Smooth muscle cell (in vitro differentiated cells): ENCODE measurements at regions not wholly inside any gene's neighbourhood (a gene's known extent, or its start where the extent isn't known, plus 50 kb on each side); places are given as distances from the start of the nearest gene placed in this dataset.

ENCODE experiments used
- DNase-seq: peaks from one replicate; lab custom pipeline; 2025; ENCODE audit not compliant: unreplicated experiment; lab: John Stamatoyannopoulos, UW
- H2AFZ ChIP-seq: fragments of 200-600 bp; sonication (generic); 2 replicates; pipeline ENCODE4 v1.6.0; 2016; ENCODE audit warnings: antibody characterized with exemption, low read depth, mild to moderate bottlenecking
- H3F3A ChIP-seq: fragments of 200-600 bp; sonication (generic); 2 replicates; pipeline ENCODE4 v1.6.0; 2017; ENCODE audit warnings: antibody characterized with exemption, low read depth
- H3K27ac ChIP-seq: fragments of 200-600 bp; sonication (generic); 2 replicates; pipeline ENCODE4 v1.5.1; 2016; ENCODE audit warnings: low read depth, mild to moderate bottlenecking
- H3K27me3 ChIP-seq: fragments of 200-600 bp; sonication (generic); 2 replicates; pipeline ENCODE4 v1.6.1; 2016; ENCODE audit warnings: low read depth, mild to moderate bottlenecking
- H3K36me3 ChIP-seq: fragments of 200-600 bp; sonication (generic); 2 replicates; pipeline ENCODE4 v1.5.1; 2016; ENCODE audit warnings: low read depth
- H3K4me1 ChIP-seq: fragments of 200-600 bp; sonication (generic); 2 replicates; pipeline ENCODE4 v1.5.1; 2016; ENCODE audit warnings: low read depth
- H3K4me2 ChIP-seq: fragments of 200-600 bp; sonication (generic); 2 replicates; pipeline ENCODE4 v1.6.0; 2016; ENCODE audit warnings: mild to moderate bottlenecking
- H3K4me3 ChIP-seq: fragments of 200-600 bp; sonication (generic); 2 replicates; pipeline ENCODE4 v1.5.1; 2016; ENCODE audit warnings: mild to moderate bottlenecking
- H3K79me2 ChIP-seq: fragments of 200-600 bp; sonication (generic); 2 replicates; pipeline ENCODE4 v1.6.0; 2016; ENCODE audit warnings: low read depth, mild to moderate bottlenecking
- H3K9ac ChIP-seq: fragments of 200-600 bp; sonication (generic); 2 replicates; pipeline ENCODE4 v1.6.0; 2016; ENCODE audit warnings: low read depth
- H3K9me3 ChIP-seq: fragments of 200-600 bp; sonication (generic); replicated peaks from 2 replicates; pipeline ENCODE4 v1.5.1; 2016; ENCODE audit warnings: low read depth
- H4K20me1 ChIP-seq: fragments of 200-600 bp; sonication (generic); 2 replicates; pipeline ENCODE4 v1.6.0; 2016; ENCODE audit warnings: low read depth
- CTCF ChIP-seq: fragments of 200-600 bp; sonication (generic); IDR thresholded peaks from 2 replicates; pipeline ENCODE4 v1.5.1; 2017; ENCODE audit warnings: borderline replicate concordance, mild to moderate bottlenecking, antibody characterized with exemption; ENCODE audit not compliant: insufficient read depth, poor library complexity, severe bottlenecking
- WGBS: methylation state at CpG from one replicate; pipeline ENCODE4 v1.1.7; 2016; ENCODE audit warnings: low lambda C conversion rate; 5-methylcytosine and 5-hydroxymethylcytosine counted together

DNA sequence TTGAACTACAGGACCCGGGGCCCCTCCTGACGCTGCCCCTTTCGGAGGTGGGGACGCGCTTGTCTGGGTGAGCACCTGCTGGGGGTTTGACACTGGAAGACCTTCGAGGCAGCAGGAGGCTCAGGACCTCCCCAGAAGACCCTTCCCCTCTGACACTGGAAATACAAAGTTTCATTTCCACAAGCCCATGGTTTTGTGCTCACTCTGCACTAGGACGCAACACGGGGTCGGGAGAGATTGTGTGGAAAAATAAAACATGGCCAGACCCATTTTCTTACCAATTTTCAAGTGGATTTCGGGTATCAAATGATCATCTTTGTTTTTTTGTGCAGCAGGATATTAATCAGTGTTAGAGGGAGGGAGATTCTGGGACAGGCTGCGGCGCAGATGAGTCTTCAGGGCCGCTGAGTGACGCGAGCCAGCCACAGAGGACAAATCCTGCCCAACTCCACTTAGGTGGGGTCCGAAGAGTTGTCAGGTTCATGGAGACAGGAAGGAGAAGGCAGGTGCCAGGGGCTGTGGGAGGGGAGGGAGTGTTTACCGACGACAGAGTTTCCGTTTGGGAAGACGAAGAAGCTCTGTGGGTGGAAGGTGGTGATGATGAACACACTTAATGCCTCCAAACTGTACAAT is 160.0 kb upstream of the AFDN start:
- 88% methylated on average over 20 of the region's 20 CpGs for WGBS

GRCh38 chr6:167667204-167668018 is 159.3 kb upstream of the AFDN start:
- Histone ChIP-seq H3F3A (peaks cover 9% of the 10 kb centered on the region), H3K4me3 (no peak overlapping the region), H3K9me3 (no peaks in the 10 kb centered on the region), H3K4me1 (no peaks in the 10 kb centered on the region), H3K36me3 (no peaks in the 10 kb centered on the region), H2AFZ (no peak overlapping the region), H4K20me1 (no peaks in the 10 kb centered on the region), H3K79me2 (no peaks in the 10 kb centered on the region), H3K27ac (no peak overlapping the region), H3K4me2 (no peak overlapping the region), H3K27me3 (no peaks in the 10 kb centered on the region), H3K9ac (no peak overlapping the region)
- no peak for DNase-seq
- TF ChIP-seq CTCF = no peak
- 90% methylated on average over 23 of the region's 23 CpGs for WGBS

More for the DNA sequence above, 160.0 kb upstream of the AFDN start:
- H3K27ac ChIP-seq = no peak overlapping the region
- H2AFZ ChIP-seq = no peak overlapping the region
- no peak for TF ChIP-seq CTCF
- peaks cover 2% of the 10 kb centered on the region for H3K4me1 ChIP-seq
- H3K4me2 ChIP-seq = no peak overlapping the region
- DNase-seq = no peak
- no peaks in the 10 kb centered on the region for H3K36me3 ChIP-seq
- peaks cover 9% of the 10 kb centered on the region for H3F3A ChIP-seq
- no peak overlapping the region for H3K4me3 ChIP-seq
- H3K27me3 ChIP-seq = no peaks in the 10 kb centered on the region
- no peaks in the 10 kb centered on the region for H3K79me2 ChIP-seq
- H4K20me1 ChIP-seq = no peaks in the 10 kb centered on the region
- H3K9ac ChIP-seq = no peak overlapping the region
- no peaks in the 10 kb centered on the region for H3K9me3 ChIP-seq

- H4K20me1 ChIP-seq = no peaks in the 10 kb centered on the region
- H3K79me2 ChIP-seq = no peaks in the 10 kb centered on the region
- no peak for DNase-seq
- no peak overlapping the region for H2AFZ ChIP-seq
- 70% methylated on average over 26 of the region's 26 CpGs for WGBS
- no peak for TF ChIP-seq CTCF
- no peak overlapping the region for H3K4me3 ChIP-seq
- H3K4me2 ChIP-seq = no peak overlapping the region
- H3K27me3 ChIP-seq = no peaks in the 10 kb centered on the region
- H3K36me3 ChIP-seq = no peaks in the 10 kb centered on the region
- no peak overlapping the region for H3K27ac ChIP-seq
- H3K9me3 ChIP-seq = no peaks in the 10 kb centered on the region
- H3K9ac ChIP-seq = no peak overlapping the region
- H3K4me1 ChIP-seq = no peaks in the 10 kb centered on the region
- peaks cover 16% of the 10 kb centered on the region for H3F3A ChIP-seq
Measured at GRCh38 chr6:167668019-167668753, 158.5 kb upstream of the AFDN start.
